Mesenchymal stem cell (in vitro differentiated cells and primary cell): ENCODE measurements at regions not wholly inside any gene's neighbourhood (a gene's known extent, or its start where the extent isn't known, plus 50 kb on each side); places are given as distances from the start of the nearest gene placed in this dataset.
A peak's percentile ranks its signal among the peaks of the same experiment; 100 is the strongest.

Experiments
- DNase-seq: peaks from one replicate; pipeline ENCODE4 v3.0.0-alpha.2; 2013
- H2AFZ ChIP-seq: one replicate; pipeline ENCODE4 v1.6.1; 2013; ENCODE audit warnings: low read depth, mild to moderate bottlenecking, control low read depth, inconsistent platforms, low read length, moderate library complexity
- H2AK5ac ChIP-seq: 2 replicates; pipeline ENCODE4 v1.6.1; 2013; ENCODE audit warnings: low read length, moderate library complexity, mild to moderate bottlenecking, inconsistent platforms; ENCODE audit not compliant: severe bottlenecking
- H2BK120ac ChIP-seq: one replicate; pipeline ENCODE4 v1.6.1; 2013; ENCODE audit warnings: low read depth, mild to moderate bottlenecking, inconsistent platforms, low read length, moderate library complexity
- H2BK12ac ChIP-seq, 2 experiments: one replicate each; pipeline ENCODE4 v1.6.1; 2013; ENCODE audit warnings: inconsistent platforms in 2 of 2, low read length in 2 of 2, mild to moderate bottlenecking in 2 of 2, moderate library complexity in 2 of 2, control low read depth in 1 of 2
- H2BK15ac ChIP-seq: one replicate; pipeline ENCODE4 v1.6.1; 2013; ENCODE audit warnings: mild to moderate bottlenecking, low read depth, inconsistent platforms; ENCODE audit not compliant: poor library complexity, severe bottlenecking
- H2BK5ac ChIP-seq: 2 replicates; pipeline ENCODE4 v1.6.1; 2013; ENCODE audit warnings: low read depth, mild to moderate bottlenecking, low read length, control low read depth, inconsistent platforms; ENCODE audit not compliant: poor library complexity, severe bottlenecking
- H3K14ac ChIP-seq, 2 experiments: one replicate each; pipeline ENCODE4 v1.6.1; 2013; ENCODE audit warnings: inconsistent platforms in 2 of 2, low read length in 2 of 2, control low read depth in 1 of 2, mild to moderate bottlenecking in 1 of 2, moderate library complexity in 1 of 2
- H3K18ac ChIP-seq, 2 experiments: one replicate each; pipeline ENCODE4 v1.6.1; 2013; ENCODE audit warnings: inconsistent platforms in 2 of 2, low read length in 2 of 2, control low read depth in 1 of 2, low read depth in 1 of 2, mild to moderate bottlenecking in 1 of 2
- H3K23ac ChIP-seq, 2 experiments: one replicate each; pipeline ENCODE4 v1.6.1; 2013; ENCODE audit warnings: inconsistent platforms in 2 of 2, low read length in 2 of 2, mild to moderate bottlenecking in 2 of 2, moderate library complexity in 2 of 2, control low read depth in 1 of 2
- H3K27ac ChIP-seq: 2 replicates; pipeline ENCODE4 v1.5.1; 2013; ENCODE audit warnings: mild to moderate bottlenecking, moderate library complexity, low read length, control low read depth, inconsistent platforms; ENCODE audit not compliant: poor library complexity, severe bottlenecking
- H3K27me3 ChIP-seq, 2 experiments: 2 replicates each; pipeline versions ENCODE4 v1.6.1 to v1.7.0; 2013; ENCODE audit warnings: low read length in 2 of 2, mild to moderate bottlenecking in 2 of 2, moderate library complexity in 2 of 2, control low read depth in 1 of 2, inconsistent platforms in 1 of 2; ENCODE audit not compliant: control insufficient read depth in 1 of 2, insufficient read depth in 1 of 2
- H3K36me3 ChIP-seq, 2 experiments: 2 replicates each; pipeline versions ENCODE4 v1.6.1 to v1.7.0; 2013; ENCODE audit warnings: low read length in 2 of 2, control low read depth in 1 of 2, inconsistent platforms in 1 of 2, low read depth in 1 of 2, mild to moderate bottlenecking in 1 of 2; ENCODE audit not compliant: insufficient read depth in 2 of 2, control insufficient read depth in 1 of 2
- H3K4ac ChIP-seq, 2 experiments: one replicate each; pipeline ENCODE4 v1.6.1; 2013; ENCODE audit warnings: inconsistent platforms in 2 of 2, low read length in 2 of 2, mild to moderate bottlenecking in 2 of 2, moderate library complexity in 2 of 2, control low read depth in 1 of 2, low read depth in 1 of 2
- H3K4me1 ChIP-seq: 2 replicates; pipeline ENCODE4 v1.6.1; 2013; ENCODE audit warnings: low read depth, low read length, control low read depth; ENCODE audit not compliant: control insufficient read depth, insufficient read depth
- H3K4me2 ChIP-seq: 2 replicates; pipeline ENCODE4 v1.6.1; 2013; ENCODE audit warnings: low read length, mild to moderate bottlenecking, inconsistent platforms; ENCODE audit not compliant: poor library complexity, severe bottlenecking
- H3K4me3 ChIP-seq, 2 experiments: 2 replicates each; pipeline versions ENCODE4 v1.5.1 to v1.7.0; 2013; ENCODE audit warnings: low read length in 2 of 2, mild to moderate bottlenecking in 2 of 2, control low read depth in 1 of 2, low read depth in 1 of 2; ENCODE audit not compliant: insufficient read depth in 1 of 2
- H3K79me1 ChIP-seq: replicated peaks from 2 replicates; pipeline ENCODE4 v1.6.1; 2013; ENCODE audit warnings: mild to moderate bottlenecking, control low read depth, low read length, inconsistent platforms; ENCODE audit not compliant: poor library complexity, severe bottlenecking
- H3K9ac ChIP-seq: 2 replicates; pipeline ENCODE4 v1.7.0; 2013; ENCODE audit warnings: mild to moderate bottlenecking, low read length, moderate library complexity
- H3K9me3 ChIP-seq: 2 replicates; pipeline ENCODE4 v1.7.0; 2013; ENCODE audit warnings: mild to moderate bottlenecking, low read length; ENCODE audit not compliant: control insufficient read depth
- H4K8ac ChIP-seq: one replicate; pipeline ENCODE4 v1.6.1; 2013; ENCODE audit warnings: inconsistent platforms, mild to moderate bottlenecking, low read length, moderate library complexity
- H4K91ac ChIP-seq: one replicate; pipeline ENCODE4 v1.6.1; 2013; ENCODE audit warnings: mild to moderate bottlenecking, low read length, inconsistent platforms
- WGBS: methylation state at CpG from one replicate; pipeline ENCODE4 v1.1.7; 2013; ENCODE audit warnings: mixed read lengths; 5-methylcytosine and 5-hydroxymethylcytosine counted together

DNA sequence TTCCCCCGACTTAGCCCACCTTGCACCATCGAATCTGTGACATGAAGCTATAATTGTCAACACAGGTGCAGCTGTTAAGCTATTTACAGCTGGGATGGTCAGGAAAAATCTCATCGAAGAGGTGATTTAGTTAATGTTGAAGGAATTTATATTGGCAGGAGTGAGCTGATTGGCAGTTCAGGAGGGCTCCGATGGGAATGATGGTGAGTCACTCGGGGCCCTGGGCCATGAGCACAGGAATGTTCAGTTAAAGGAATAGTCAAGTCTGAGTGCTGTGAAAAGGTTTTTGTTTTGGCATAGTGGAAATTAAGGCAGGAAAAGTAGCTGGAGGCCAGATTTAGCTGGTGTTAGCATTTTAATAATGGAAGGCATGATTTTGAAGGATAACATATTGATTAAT lies 95.7 kb downstream of the OXSM start:
- 65% methylated on average over 5 of the region's 5 CpGs for WGBS
- no peak overlapping the region for H2BK5ac ChIP-seq

DNA sequence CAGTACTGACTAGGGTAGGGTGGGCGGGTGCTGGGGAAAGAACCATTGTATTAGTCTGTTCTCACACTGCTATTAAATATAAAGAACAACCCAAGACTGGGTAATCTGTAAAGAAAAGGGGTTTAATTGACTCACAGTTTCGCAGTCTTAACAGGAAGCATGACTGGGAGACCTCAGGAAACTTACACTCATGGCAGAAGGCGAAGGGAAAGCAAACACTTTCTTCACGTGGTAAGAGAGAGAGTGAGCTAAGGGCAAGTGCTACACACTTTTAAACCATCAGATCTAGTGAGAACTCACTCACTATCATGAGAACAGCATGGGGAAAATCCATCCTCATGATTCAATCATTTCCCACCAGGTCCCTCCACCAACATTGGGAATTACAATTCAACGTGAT lies 98.0 kb downstream of the OXSM start:
- Histone ChIP-seq H3K18ac (no peak overlapping the region), H2BK12ac (no peak overlapping the region), H3K4ac (no peak overlapping the region), H3K4me2 (no peak overlapping the region), H2AK5ac (no peak overlapping the region), H3K27ac (no peak overlapping the region), H2AFZ (no peak overlapping the region), H3K9ac (no peak overlapping the region), H3K27me3 (no peaks in the 10 kb centered on the region), H4K91ac (no peak overlapping the region), H2BK5ac (no peak overlapping the region), H4K8ac (no peak overlapping the region), H2BK120ac (no peak overlapping the region), H3K4me1 (no peaks in the 10 kb centered on the region), H3K14ac (no peak overlapping the region), H3K23ac (no peak overlapping the region), H2BK15ac (no peak overlapping the region), H3K36me3 (no peaks in the 10 kb centered on the region), H3K79me1 (no peaks in the 10 kb centered on the region), H3K4me3 (no peak overlapping the region), H3K9me3 (no peaks in the 10 kb centered on the region)
- no peak for DNase-seq
- WGBS, result 84% methylated on average over 4 of the region's 5 CpGs

More for the DNA sequence above, 95.7 kb downstream of the OXSM start:
- H4K91ac ChIP-seq, result no peak overlapping the region
- no peak overlapping the region for H3K14ac ChIP-seq
- H3K18ac ChIP-seq, result no peak overlapping the region
- H4K8ac ChIP-seq, result no peak overlapping the region
- no peaks in the 10 kb centered on the region for H3K79me1 ChIP-seq
- H3K4me3 ChIP-seq, result no peak overlapping the region
- no peak overlapping the region for H3K4me2 ChIP-seq
- H2AFZ ChIP-seq, result no peak overlapping the region
- H3K9me3 ChIP-seq, result no peaks in the 10 kb centered on the region
- no peak overlapping the region for H3K4ac ChIP-seq
- H2AK5ac ChIP-seq, result no peak overlapping the region
- no peaks in the 10 kb centered on the region for H3K36me3 ChIP-seq
- no peaks in the 10 kb centered on the region for H3K4me1 ChIP-seq
- no peak overlapping the region for H3K23ac ChIP-seq
- H3K27ac ChIP-seq, result no peak overlapping the region
- DNase-seq, result no peak
- H2BK120ac ChIP-seq, result no peak overlapping the region
- no peak overlapping the region for H2BK15ac ChIP-seq
- no peak overlapping the region for H2BK12ac ChIP-seq
- H3K27me3 ChIP-seq, result no peaks in the 10 kb centered on the region
- H3K9ac ChIP-seq, result no peak overlapping the region

DNA sequence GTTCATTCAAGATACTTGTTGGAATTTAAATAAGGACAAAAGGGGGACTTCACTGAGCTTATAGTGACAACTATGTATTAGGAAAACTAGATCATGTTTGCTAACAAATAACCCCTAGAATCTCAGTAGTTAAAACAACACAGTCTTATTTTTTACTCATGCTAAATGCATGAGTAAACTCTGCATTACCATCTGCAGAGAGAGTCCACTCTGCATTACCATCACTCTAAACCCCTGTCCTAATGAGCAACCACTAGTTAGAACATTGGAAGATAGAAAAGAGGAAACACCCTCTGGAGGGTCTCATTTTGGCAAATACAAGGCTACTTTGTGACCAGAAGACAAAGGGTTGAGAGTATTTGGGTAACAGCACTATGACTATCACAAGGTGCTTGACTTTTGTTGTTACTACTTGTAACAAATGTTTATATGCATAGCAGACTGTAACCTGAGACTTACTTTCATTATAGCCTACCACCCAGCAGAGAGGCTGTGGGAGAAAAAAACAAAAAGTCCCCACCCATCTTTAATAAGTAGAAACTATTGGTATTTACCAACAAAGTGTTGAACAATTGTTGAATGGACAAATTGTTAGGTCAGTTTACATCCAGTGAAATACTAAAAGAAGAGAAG lies 99.1 kb downstream of the OXSM start:
- H3K36me3 ChIP-seq, result no peaks in the 10 kb centered on the region
- H4K91ac ChIP-seq, result no peak overlapping the region
- DNase-seq, result peak; percentile 3
- no peak overlapping the region for H3K14ac ChIP-seq
- no peak overlapping the region for H3K4ac ChIP-seq
- no peak overlapping the region for H3K4me2 ChIP-seq
- H2BK120ac ChIP-seq, result no peak overlapping the region
- H3K9me3 ChIP-seq, result no peaks in the 10 kb centered on the region
- H3K4me1 ChIP-seq, result no peaks in the 10 kb centered on the region
- no peak overlapping the region for H3K4me3 ChIP-seq
- no peaks in the 10 kb centered on the region for H3K27me3 ChIP-seq
- H4K8ac ChIP-seq, result no peak overlapping the region
- H2BK5ac ChIP-seq, result no peak overlapping the region
- no peaks in the 10 kb centered on the region for H3K79me1 ChIP-seq
- H2BK15ac ChIP-seq, result no peak overlapping the region
- no peak overlapping the region for H3K27ac ChIP-seq
- H3K23ac ChIP-seq, result no peak overlapping the region
- no peak overlapping the region for H2AK5ac ChIP-seq
- no peak overlapping the region for H2BK12ac ChIP-seq
- H2AFZ ChIP-seq, result no peak overlapping the region
- no peak overlapping the region for H3K9ac ChIP-seq
- no peak overlapping the region for H3K18ac ChIP-seq

DNA sequence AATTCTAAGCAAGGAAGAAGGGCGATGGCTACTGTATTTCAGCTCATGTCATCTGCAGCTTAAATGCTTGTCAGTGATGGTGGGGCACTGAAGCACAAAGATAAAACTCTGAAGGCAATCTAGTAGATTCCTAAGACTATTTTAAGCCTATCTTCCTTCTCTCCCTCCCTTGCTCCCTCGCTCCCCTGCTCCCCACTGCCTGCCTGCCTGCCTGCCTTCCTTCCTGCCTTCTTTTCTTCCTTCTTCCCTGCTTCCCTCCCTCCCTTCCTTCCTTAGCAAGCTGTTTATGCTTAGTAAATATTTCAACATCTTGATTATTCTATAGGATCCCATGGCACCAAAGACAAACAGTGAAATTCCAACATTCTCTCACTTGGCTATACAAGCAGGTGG lies 99.6 kb downstream of the OXSM start:
- no peaks in the 10 kb centered on the region for H3K4me1 ChIP-seq
- 86% methylated on average over 2 of the region's 2 CpGs for WGBS
- no peaks in the 10 kb centered on the region for H3K27me3 ChIP-seq
- no peak overlapping the region for H4K91ac ChIP-seq
- no peak overlapping the region for H3K9ac ChIP-seq
- no peak overlapping the region for H3K4me3 ChIP-seq
- no peaks in the 10 kb centered on the region for H3K9me3 ChIP-seq
- no peak overlapping the region for H2BK15ac ChIP-seq
- no peak overlapping the region for H3K18ac ChIP-seq
- no peak for DNase-seq
- no peak overlapping the region for H2AFZ ChIP-seq
- H3K23ac ChIP-seq, result no peak overlapping the region
- no peak overlapping the region for H2BK5ac ChIP-seq
- no peak overlapping the region for H2AK5ac ChIP-seq
- H3K4me2 ChIP-seq, result no peak overlapping the region
- H3K79me1 ChIP-seq, result no peaks in the 10 kb centered on the region
- no peak overlapping the region for H3K4ac ChIP-seq
- H2BK120ac ChIP-seq, result no peak overlapping the region
- no peak overlapping the region for H3K14ac ChIP-seq
- no peak overlapping the region for H3K27ac ChIP-seq
- H2BK12ac ChIP-seq, result no peak overlapping the region
- no peaks in the 10 kb centered on the region for H3K36me3 ChIP-seq
- H4K8ac ChIP-seq, result no peak overlapping the region
